ENCODE measurements at regions not wholly inside any gene's neighbourhood (a gene's known extent, or its start where the extent isn't known, plus 50 kb on each side); places are given as distances from the start of the nearest gene placed in this dataset.
A peak's percentile ranks its signal among the peaks of the same experiment; 100 is the strongest.

- DNase-seq (ENCODE audit: low read depth in 2 of 3, low spot score in 1 of 3), result no peak
These were observed 488.1 kb upstream of the KLF12 start for GRCh38 chr13:74622284-74622683.

GRCh38 chr13:74620711-74621110, 486.5 kb upstream of the KLF12 start:
- DNase-seq (ENCODE audit: low read depth in 2 of 3, low spot score in 1 of 3), result no peak

- DNase-seq (ENCODE audit: low read depth in 2 of 3, low spot score in 1 of 3), result no peak
These were observed 486.1 kb upstream of the KLF12 start for GRCh38 chr13:74620308-74620707.

GRCh38 chr13:74597526-74597925, 463.3 kb upstream of the KLF12 start:
- DNase-seq (ENCODE audit: low read depth in 2 of 3, low spot score in 1 of 3), result no peak

- no peak for DNase-seq (ENCODE audit: low read depth in 2 of 3, low spot score in 1 of 3)
These were observed 462.5 kb upstream of the KLF12 start for GRCh38 chr13:74596691-74597090.

- no peak for DNase-seq (ENCODE audit: low read depth in 2 of 3, low spot score in 1 of 3)
These were observed 459.5 kb upstream of the KLF12 start for GRCh38 chr13:74593688-74594087.

GRCh38 chr13:74586847-74587246, 452.6 kb upstream of the KLF12 start:
- DNase-seq (ENCODE audit: low read depth in 2 of 3, low spot score in 1 of 3), result no peak

GRCh38 chr13:74576420-74576819, 442.2 kb upstream of the KLF12 start:
- DNase-seq (ENCODE audit: low read depth in 2 of 3, low spot score in 1 of 3), result no peak

GRCh38 chr13:74575729-74576125, 441.5 kb upstream of the KLF12 start:
- DNase-seq (ENCODE audit: low read depth in 2 of 3, low spot score in 1 of 3), result peak; percentile 24 to 32 (median 29)

- no peak for DNase-seq (ENCODE audit: low read depth in 2 of 3, low spot score in 1 of 3)
These were observed 440.9 kb upstream of the KLF12 start for GRCh38 chr13:74574964-74575728.

GRCh38 chr13:74573654-74574053, 439.4 kb upstream of the KLF12 start:
- DNase-seq (ENCODE audit: low read depth in 2 of 3, low spot score in 1 of 3), result peak in 1 of 3 donors; percentile 5

GRCh38 chr13:74571811-74572210, 437.6 kb upstream of the KLF12 start:
- DNase-seq (ENCODE audit: low read depth in 2 of 3, low spot score in 1 of 3), result no peak

- DNase-seq (ENCODE audit: low read depth in 2 of 3, low spot score in 1 of 3), result no peak
These were observed 436.6 kb upstream of the KLF12 start for GRCh38 chr13:74570834-74571233.

- no peak for DNase-seq (ENCODE audit: low read depth in 2 of 3, low spot score in 1 of 3)
These were observed 435.8 kb upstream of the KLF12 start for GRCh38 chr13:74570046-74570445.

- DNase-seq (ENCODE audit: low read depth in 2 of 3, low spot score in 1 of 3), result no peak
These were observed 435.0 kb upstream of the KLF12 start for GRCh38 chr13:74569251-74569650.

- no peak for DNase-seq (ENCODE audit: low read depth in 2 of 3, low spot score in 1 of 3)
These were observed 433.3 kb upstream of the KLF12 start for GRCh38 chr13:74567485-74567884.

GRCh38 chr13:74562381-74562780, 428.2 kb upstream of the KLF12 start:
- DNase-seq (ENCODE audit: low read depth in 2 of 3, low spot score in 1 of 3), result no peak

- DNase-seq (ENCODE audit: low read depth in 2 of 3, low spot score in 1 of 3), result no peak
These were observed 427.0 kb upstream of the KLF12 start for GRCh38 chr13:74561155-74561554.

GRCh38 chr13:74560325-74560724, 426.1 kb upstream of the KLF12 start:
- no peak for DNase-seq (ENCODE audit: low read depth in 2 of 3, low spot score in 1 of 3)

GRCh38 chr13:74557870-74558269, 423.7 kb upstream of the KLF12 start:
- no peak for DNase-seq (ENCODE audit: low read depth in 2 of 3, low spot score in 1 of 3)

GRCh38 chr13:74555651-74556420, 421.6 kb upstream of the KLF12 start:
- DNase-seq (ENCODE audit: low read depth in 2 of 3, low spot score in 1 of 3), result no peak

GRCh38 chr13:74555276-74555625, 421.0 kb upstream of the KLF12 start:
- DNase-seq (ENCODE audit: low read depth in 2 of 3, low spot score in 1 of 3), result no peak

All from stimulated activated CD4-positive, alpha-beta T cell treated with anti-CD3 and anti-CD28 coated beads, Interleukin-12 subunit alpha, Interleukin-12 subunit beta, amount 100 ng/mL, for 48 hours (primary cell).